Endothelial cell of umbilical vein (primary cell): ENCODE measurements at regions not wholly inside any gene's neighbourhood (a gene's known extent, or its start where the extent isn't known, plus 50 kb on each side); places are given as distances from the start of the nearest gene placed in this dataset.

ENCODE experiments used
- BruUV-seq: library from RNA; stranded (reverse); fragments of 400-500 nt; replicated peaks from 2 replicates; lab custom pipeline; 2021; lab: Mats Ljungman, UMichigan
- CTCF ChIA-PET: fragments of 300-600, 350-600 bp; sonication (Branson Sonifier 250); formaldehyde crosslinking; loops from one replicate; lab custom pipeline; 2021; ENCODE audit warnings: antibody characterized with exemption, inconsistent platforms; lab: Charles Lee
- POLR2A ChIA-PET: fragments of 300-600, 350-600 bp; sonication (Branson Sonifier 250); formaldehyde crosslinking; loops from one replicate; lab custom pipeline; 2021; ENCODE audit warnings: antibody characterized with exemption, inconsistent platforms; lab: Charles Lee
- DNase-seq: peaks from one replicate; pipeline ENCODE4 v3.0.0-alpha.2; 2011; ENCODE audit warnings: low read depth, low spot score
- FAIRE-seq: peaks from 2 replicates; lab custom pipeline; 2011; peaks lifted over from hg19 to GRCh38; lab: Jason Lieb, UNC
- H2AFZ ChIP-seq: 2 replicates; pipeline ENCODE4 v1.6.0; 2012; ENCODE audit warnings: low read depth, low read length, control low read depth, inconsistent platforms
- H3K27ac ChIP-seq: 2 replicates; pipeline ENCODE4 v1.5.1; 2011; ENCODE audit warnings: low read depth, mild to moderate bottlenecking, control low read depth, low read length, moderate library complexity; ENCODE audit not compliant: insufficient read depth
- H3K27me3 ChIP-seq, 2 experiments: 2 replicates each; pipeline versions ENCODE4 v1.6.0 to v1.6.1; 2011; ENCODE audit warnings: low read length in 2 of 2, mixed read lengths in 1 of 2; ENCODE audit not compliant: control insufficient read depth in 2 of 2, insufficient read depth in 2 of 2
- H3K36me3 ChIP-seq, 2 experiments: 2 replicates in 1 of 2; 3 replicates in 1 of 2; pipeline ENCODE4 v1.5.1; 2011; ENCODE audit warnings: low read length in 2 of 2, mild to moderate bottlenecking in 1 of 2, moderate library complexity in 1 of 2; ENCODE audit not compliant: control insufficient read depth in 2 of 2, insufficient read depth in 2 of 2; ENCODE audit errors: extremely low read depth in 1 of 2
- H3K4me1 ChIP-seq: 3 replicates; pipeline ENCODE4 v1.5.1; 2011; ENCODE audit warnings: mild to moderate bottlenecking, low read length; ENCODE audit not compliant: control insufficient read depth, insufficient read depth; ENCODE audit errors: extremely low read depth
- H3K4me2 ChIP-seq: 2 replicates; pipeline ENCODE4 v1.6.1; 2011; ENCODE audit warnings: low read length, control low read depth, mixed read lengths; ENCODE audit not compliant: insufficient read depth
- H3K4me3 ChIP-seq, 3 experiments: fragments of 200-600 bp in 1 of 3; sonication (generic), shearing (Covaris generic) in 1 of 3; replicated peaks in 1 of 3; 2 replicates each; pipeline ENCODE4 v1.5.1; 2011 to 2016; ENCODE audit warnings: control low read depth in 3 of 3, low read length in 3 of 3, mild to moderate bottlenecking in 2 of 3, inconsistent platforms in 1 of 3, low read depth in 1 of 3, moderate library complexity in 1 of 3; ENCODE audit not compliant: insufficient read depth in 1 of 3
- H3K79me2 ChIP-seq: 2 replicates; pipeline ENCODE4 v1.6.0; 2012; ENCODE audit warnings: low read length, inconsistent platforms; ENCODE audit not compliant: control insufficient read depth, insufficient read depth
- H3K9ac ChIP-seq: replicated peaks from 2 replicates; pipeline ENCODE3; 2011; ENCODE audit warnings: low read length, control low read depth; ENCODE audit not compliant: insufficient read depth; ENCODE audit errors: extremely low read depth
- H3K9me1 ChIP-seq: replicated peaks from 3 replicates; pipeline ENCODE4 v1.6.0; 2011; ENCODE audit warnings: mild to moderate bottlenecking, low read length; ENCODE audit not compliant: control insufficient read depth, insufficient read depth; ENCODE audit errors: extremely low read depth
- H3K9me3 ChIP-seq: replicated peaks from 2 replicates; pipeline ENCODE4 v1.5.1; 2012; ENCODE audit warnings: low read length, inconsistent platforms; ENCODE audit not compliant: control insufficient read depth, insufficient read depth
- H4K20me1 ChIP-seq: replicated peaks from 2 replicates; pipeline ENCODE3; 2011; ENCODE audit warnings: mild to moderate bottlenecking, low read length; ENCODE audit not compliant: control insufficient read depth, insufficient read depth; ENCODE audit errors: extremely low read depth
- EZH2 ChIP-seq: IDR thresholded peaks from 2 replicates; pipeline ENCODE4 v1.6.1; 2012; ENCODE audit warnings: borderline replicate concordance, low read depth, mild to moderate bottlenecking, moderate library complexity, low read length, inconsistent platforms; ENCODE audit not compliant: severe bottlenecking
- FOS ChIP-seq: IDR thresholded peaks from 2 replicates; pipeline ENCODE4 v1.6.1; 2011; ENCODE audit warnings: mild to moderate bottlenecking, low read length, moderate library complexity, borderline replicate concordance; ENCODE audit not compliant: insufficient read depth
- GATA2 ChIP-seq: IDR thresholded peaks from 2 replicates; pipeline ENCODE4 v1.7.0; 2011; ENCODE audit warnings: low read depth, mild to moderate bottlenecking, moderate library complexity, mixed read lengths, low read length; ENCODE audit not compliant: insufficient read length, insufficient read depth
- JUN ChIP-seq: IDR thresholded peaks from 2 replicates; pipeline ENCODE4 v1.6.1; 2011; ENCODE audit warnings: borderline replicate concordance, low read depth; ENCODE audit not compliant: insufficient read length, insufficient read depth
- MYC ChIP-seq: IDR thresholded peaks from one replicate; pipeline ENCODE4 v1.6.1; 2011; ENCODE audit warnings: mild to moderate bottlenecking, low read depth, low read length
- POLR2A ChIP-seq: IDR thresholded peaks from 2 replicates; pipeline ENCODE4 v1.6.1; 2012; ENCODE audit warnings: low read depth, mild to moderate bottlenecking, control low read depth, low read length
- POLR2AphosphoS5 ChIP-seq: IDR thresholded peaks from 2 replicates; pipeline ENCODE4 v1.6.1; 2012; ENCODE audit warnings: low read depth, mild to moderate bottlenecking, control low read depth, low read length, moderate library complexity; ENCODE audit not compliant: insufficient read depth
- dilution Hi-C: fragments of 300-500 bp; cut with MboI; formaldehyde crosslinking; loops from one replicate; pipeline ENCODE4 v1.15.0; 2019; ENCODE audit warnings: low sequenced_read_pairs; ENCODE audit not compliant: extremely low pct_ligation_motif_present
- intact Hi-C: fragments of 100-400 bp; cut with micrococcal nuclease; formaldehyde crosslinking; loops from one replicate; pipeline ENCODE4 v1.10.0; 2022
- TF ChIP-seq, protein P1 (sequence below), 2 donors: IDR thresholded peaks; 1 replicate in 1 of 2; 2 replicates in 1 of 2; pipeline ENCODE4 v1.5.1; 2011; ENCODE audit warnings: low read length in 2 of 2, mild to moderate bottlenecking in 2 of 2, moderate library complexity in 2 of 2, control low read depth in 1 of 2, inconsistent platforms in 1 of 2, low read depth in 1 of 2; ENCODE audit not compliant: insufficient read depth in 1 of 2; ENCODE audit errors: extremely low read depth in 1 of 2
- TF ChIP-seq, protein P2 (sequence below): IDR thresholded peaks from 2 replicates; pipeline ENCODE4 v1.6.1; 2011; ENCODE audit not compliant: insufficient read depth, insufficient read length

DNA sequence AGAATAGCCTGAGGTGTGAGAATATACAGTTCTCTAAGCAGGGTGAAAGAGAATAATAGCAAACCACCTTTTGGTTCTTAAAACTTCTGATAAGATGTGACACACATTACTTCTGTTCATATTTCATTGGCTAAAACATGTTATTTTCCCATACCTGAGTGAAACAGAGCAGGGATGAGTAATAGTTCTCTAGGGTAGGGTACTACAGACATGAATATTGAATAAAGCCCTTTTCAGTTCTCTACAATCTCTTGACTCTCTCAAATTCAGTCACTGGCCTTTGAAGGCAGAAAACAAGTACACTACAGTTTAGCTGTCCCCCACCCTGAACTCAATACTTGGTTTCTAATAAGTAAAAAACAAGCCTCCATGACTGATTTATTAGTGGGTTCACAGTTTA is 454.1 kb upstream of the MDGA2 start:
- FAIRE-seq (no peak), DNase-seq (no peak)
- H2AFZ ChIP-seq = no peak overlapping the region
- POLR2A ChIA-PET = no interaction called here
- H3K9me1 ChIP-seq = no peaks in the 10 kb centered on the region
- H3K4me3 ChIP-seq = no peak overlapping the region
- H3K36me3 ChIP-seq = no peaks in the 10 kb centered on the region
- H4K20me1 ChIP-seq = no peaks in the 10 kb centered on the region
- dilution Hi-C loops (no loop called here), intact Hi-C loops (no loop called here)
- CTCF ChIA-PET = no interaction called here
- H3K4me2 ChIP-seq = no peak overlapping the region
- H3K9ac ChIP-seq = no peak overlapping the region
- H3K9me3 ChIP-seq = no peaks in the 10 kb centered on the region
- H3K4me1 ChIP-seq = no peaks in the 10 kb centered on the region
- H3K27ac ChIP-seq = no peak overlapping the region
- BruUV-seq = no TSS peak
- TF ChIP-seq FOS (no peak), EZH2 (no peak), POLR2A (no peak), JUN (no peak), POLR2AphosphoS5 (no peak), MYC (no peak), GATA2 (no peak)
- TF ChIP-seq, protein P1, sequence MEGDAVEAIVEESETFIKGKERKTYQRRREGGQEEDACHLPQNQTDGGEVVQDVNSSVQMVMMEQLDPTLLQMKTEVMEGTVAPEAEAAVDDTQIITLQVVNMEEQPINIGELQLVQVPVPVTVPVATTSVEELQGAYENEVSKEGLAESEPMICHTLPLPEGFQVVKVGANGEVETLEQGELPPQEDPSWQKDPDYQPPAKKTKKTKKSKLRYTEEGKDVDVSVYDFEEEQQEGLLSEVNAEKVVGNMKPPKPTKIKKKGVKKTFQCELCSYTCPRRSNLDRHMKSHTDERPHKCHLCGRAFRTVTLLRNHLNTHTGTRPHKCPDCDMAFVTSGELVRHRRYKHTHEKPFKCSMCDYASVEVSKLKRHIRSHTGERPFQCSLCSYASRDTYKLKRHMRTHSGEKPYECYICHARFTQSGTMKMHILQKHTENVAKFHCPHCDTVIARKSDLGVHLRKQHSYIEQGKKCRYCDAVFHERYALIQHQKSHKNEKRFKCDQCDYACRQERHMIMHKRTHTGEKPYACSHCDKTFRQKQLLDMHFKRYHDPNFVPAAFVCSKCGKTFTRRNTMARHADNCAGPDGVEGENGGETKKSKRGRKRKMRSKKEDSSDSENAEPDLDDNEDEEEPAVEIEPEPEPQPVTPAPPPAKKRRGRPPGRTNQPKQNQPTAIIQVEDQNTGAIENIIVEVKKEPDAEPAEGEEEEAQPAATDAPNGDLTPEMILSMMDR (IDR thresholded peaks at IDR 0.05; ENCODE audit: extremely low read depth in 1 of 2, insufficient read depth in 1 of 2, low read depth in 1 of 2, low read length in 2 of 2) = no peak
- TF ChIP-seq, protein P2, sequence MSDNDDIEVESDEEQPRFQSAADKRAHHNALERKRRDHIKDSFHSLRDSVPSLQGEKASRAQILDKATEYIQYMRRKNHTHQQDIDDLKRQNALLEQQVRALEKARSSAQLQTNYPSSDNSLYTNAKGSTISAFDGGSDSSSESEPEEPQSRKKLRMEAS = no peak
- no peaks in the 10 kb centered on the region for H3K27me3 ChIP-seq
- H3K79me2 ChIP-seq = no peaks in the 10 kb centered on the region
